NCI-H748 (cell line): ENCODE measurements at regions not wholly inside any gene's neighbourhood (a gene's known extent, or its start where the extent isn't known, plus 50 kb on each side); places are given as distances from the start of the nearest gene placed in this dataset.

Experiments used
- DNase-seq: peaks from one replicate; lab custom pipeline; 2025; ENCODE audit not compliant: unreplicated experiment; lab: John Stamatoyannopoulos, UW

DNA sequence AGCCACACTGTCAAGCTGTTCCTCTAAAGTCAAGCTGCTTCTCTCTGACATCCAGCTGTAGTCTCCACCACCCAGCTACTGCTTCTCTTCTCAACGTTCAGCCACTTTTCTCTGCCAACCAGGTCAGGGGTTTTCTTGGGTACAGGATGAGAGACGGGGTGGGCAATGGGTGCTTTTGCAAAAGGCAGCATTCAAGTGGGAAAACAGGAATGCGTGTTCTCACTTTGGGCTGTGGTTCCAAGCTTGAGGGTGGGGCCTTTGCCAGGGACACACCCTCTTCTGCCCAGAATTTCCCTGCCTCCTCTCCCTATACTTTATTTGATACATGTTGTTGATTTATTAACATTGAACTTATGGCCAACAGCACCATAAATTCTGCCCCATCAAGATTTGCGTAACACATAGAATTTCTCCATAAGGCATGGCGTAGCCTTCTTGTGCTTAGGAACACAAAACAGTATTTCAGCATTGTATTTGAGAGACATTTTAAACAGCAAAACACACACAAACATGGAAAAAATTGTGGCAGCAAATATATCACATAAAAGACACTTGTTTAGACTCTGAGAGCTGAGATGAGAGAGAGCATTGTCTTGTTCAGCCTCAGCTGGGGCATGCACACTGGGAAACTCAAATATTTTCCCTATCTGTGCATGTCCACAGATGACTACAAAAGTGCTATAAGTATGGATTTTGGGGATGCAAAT, 392.8 kb downstream of the SLITRK6 start:
- DNase-seq = no peak

DNA sequence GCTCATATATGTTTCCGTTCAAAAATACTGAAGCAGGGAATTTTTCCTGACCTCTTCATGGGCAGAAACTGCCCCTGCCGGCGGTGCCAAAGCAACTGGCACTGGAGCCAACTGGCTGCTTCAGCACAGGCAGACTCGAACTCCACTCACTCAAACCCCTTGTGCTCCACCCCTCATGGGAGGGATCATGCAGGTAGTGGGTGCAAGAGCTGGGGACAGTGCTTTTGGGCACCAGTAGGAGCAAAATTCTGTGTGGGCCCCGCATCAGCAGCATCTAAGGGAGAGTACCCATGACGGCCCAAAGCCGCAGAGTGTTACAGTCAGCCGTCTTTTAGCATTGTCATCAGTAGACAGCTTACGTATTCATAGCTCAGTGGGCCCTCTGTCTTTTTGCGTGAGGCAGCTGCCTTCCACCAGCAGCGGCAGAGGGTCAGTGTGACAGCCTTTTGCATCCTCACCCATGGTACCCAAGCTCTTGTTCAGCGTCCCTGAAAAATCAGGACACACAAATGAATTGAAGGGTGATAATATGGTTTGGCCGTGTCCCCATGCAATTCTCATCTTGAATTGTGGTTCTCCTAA, 393.8 kb downstream of the SLITRK6 start:
- no peak for DNase-seq

GRCh38 chr13:85386424-85386823, 412.8 kb downstream of the SLITRK6 start:
- DNase-seq = peak; percentile 91

DNA sequence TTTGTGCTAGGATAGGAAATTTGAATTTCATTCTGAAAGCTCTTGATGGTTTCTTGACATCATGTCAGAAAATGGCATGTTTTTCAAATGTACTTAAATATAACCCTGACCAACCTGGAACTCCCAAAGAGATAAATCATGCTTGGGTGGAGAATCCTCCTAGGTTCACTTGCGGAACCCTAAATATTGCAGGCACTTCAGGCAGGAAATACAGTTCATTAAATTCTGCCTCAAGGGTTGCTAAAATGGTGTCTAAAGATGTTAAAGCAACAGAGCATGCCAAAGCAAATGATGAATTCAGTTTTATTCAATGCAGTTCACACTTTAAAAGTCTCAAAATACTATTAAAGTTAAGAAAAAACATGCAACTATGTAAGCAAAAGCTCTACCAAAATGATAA, 415.9 kb downstream of the SLITRK6 start:
- no peak for DNase-seq

DNA sequence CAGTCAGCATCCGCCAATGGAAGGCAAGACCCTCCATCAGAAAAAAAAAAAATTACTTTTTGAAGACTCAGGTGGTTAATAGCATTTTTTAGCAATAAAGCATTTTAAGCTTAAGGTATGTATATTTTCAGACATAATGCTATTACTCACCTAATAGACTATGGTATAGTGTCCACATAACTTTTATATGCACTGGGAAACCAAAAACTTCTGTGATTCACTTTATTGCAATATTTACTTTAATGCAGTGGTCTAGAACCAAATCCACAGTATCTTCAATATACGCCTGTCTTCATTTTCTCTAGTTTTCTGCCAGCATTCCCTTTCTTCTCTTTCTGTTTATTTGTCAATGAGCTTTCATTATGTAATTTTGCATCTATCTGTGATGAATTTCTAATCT, 418.1 kb downstream of the SLITRK6 start:
- DNase-seq = no peak

DNA sequence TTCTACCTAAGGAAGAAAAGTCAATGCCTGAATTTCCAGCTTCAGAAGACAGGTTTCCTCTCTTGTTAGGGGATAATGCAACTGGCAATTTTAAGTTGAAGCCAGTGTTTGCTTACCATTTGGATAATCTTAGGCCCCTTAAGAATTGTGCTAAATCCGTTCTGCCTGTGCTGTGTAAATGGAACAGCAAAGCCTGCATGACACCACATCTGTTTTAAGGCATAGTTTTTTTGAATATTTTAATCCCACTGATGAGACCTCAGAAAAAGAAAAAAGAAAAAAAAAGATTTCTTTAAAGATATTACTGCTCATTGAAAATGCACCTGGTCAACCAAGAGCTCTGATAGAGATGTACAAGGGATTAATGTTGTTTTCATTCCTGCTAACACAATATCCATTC, 419.2 kb downstream of the SLITRK6 start:
- no peak for DNase-seq

DNA sequence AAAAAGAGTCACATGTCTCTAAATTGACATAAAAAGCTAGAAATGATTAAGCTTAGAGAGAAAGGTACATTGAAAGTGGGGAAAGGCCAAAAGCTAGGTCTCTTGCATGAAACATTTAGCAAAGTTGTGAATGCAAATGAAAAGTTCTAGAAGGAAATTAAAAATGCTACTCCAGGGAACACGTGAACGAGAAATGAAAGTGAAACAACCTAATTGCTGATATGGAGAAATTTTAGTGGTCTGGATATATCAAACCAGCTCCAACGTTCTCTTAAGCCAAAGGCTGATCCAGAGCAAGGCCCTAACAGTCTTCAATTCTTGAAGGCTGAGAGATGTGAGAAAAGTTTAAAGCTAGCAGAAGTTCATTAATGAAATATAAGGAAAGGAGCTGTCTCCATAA, 419.8 kb downstream of the SLITRK6 start:
- DNase-seq = no peak

GRCh38 chr13:85377783-85378182, 421.4 kb downstream of the SLITRK6 start:
- DNase-seq = no peak

- DNase-seq = no peak
Measured at GRCh38 chr13:85373322-85373721, 425.9 kb downstream of the SLITRK6 start.

DNA sequence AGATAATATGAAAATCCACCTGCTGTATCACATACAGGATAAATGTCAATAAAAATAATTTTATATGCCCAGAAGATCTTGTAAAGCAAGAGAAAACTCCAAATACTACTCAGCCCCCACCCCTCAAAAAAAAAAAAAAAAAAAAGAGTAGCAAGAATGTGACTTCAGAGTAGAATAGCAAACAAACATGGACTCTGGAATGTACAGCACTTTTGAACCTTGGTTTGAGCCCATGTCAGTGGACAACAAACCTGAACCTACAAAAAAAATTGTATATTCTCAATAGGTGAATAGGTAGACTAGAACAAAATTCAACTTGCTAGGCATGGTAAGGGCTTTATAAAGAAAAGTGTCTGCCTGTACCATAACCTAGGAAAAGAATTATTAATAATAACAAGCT, 428.0 kb downstream of the SLITRK6 start:
- no peak for DNase-seq

- no peak for DNase-seq
Measured at GRCh38 chr13:85368686-85369085, 430.5 kb downstream of the SLITRK6 start.

DNA sequence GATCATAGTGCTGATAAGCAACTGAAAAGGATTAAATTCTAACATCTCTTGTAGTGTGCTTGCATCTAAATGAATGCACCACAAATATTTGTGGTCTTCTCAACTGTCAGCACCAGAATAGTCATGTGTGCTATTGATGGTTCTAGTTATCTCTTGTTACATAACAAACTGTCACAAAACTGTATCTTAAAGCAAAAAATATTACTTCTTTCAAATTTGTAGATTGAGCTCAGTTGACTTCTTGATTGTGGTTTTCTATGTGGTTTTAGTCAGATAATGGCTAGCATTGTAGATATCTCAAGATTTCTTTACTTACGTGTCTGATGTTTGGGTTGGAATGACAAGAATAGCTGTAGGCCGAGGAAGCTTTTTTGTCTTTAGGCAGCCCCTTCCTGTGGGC, 431.3 kb downstream of the SLITRK6 start:
- DNase-seq = no peak

- no peak for DNase-seq
Measured at GRCh38 chr13:85366759-85367417, 432.3 kb downstream of the SLITRK6 start.

DNA sequence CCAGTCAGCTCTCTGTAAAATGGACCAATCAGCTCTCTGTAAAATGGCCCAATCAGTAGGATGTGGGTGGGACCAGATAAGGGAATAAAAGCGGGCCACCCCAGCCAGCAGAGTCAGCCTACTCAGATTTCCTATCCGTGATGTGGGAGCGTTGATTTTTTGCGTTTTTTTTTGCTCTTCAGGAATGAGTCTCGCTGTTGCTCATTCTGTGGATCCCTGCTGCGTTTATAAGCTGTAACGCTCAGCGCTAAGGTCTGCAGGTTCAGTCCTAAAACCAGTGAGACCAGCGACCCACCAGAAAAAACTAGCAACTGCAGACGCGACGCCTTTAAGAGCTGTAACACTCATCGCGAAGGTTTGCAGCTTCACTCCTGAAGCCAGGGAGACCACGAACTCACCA, 435.7 kb downstream of the SLITRK6 start:
- DNase-seq = no peak

GRCh38 chr13:85362980-85363379, 436.2 kb downstream of the SLITRK6 start:
- DNase-seq = no peak

DNA sequence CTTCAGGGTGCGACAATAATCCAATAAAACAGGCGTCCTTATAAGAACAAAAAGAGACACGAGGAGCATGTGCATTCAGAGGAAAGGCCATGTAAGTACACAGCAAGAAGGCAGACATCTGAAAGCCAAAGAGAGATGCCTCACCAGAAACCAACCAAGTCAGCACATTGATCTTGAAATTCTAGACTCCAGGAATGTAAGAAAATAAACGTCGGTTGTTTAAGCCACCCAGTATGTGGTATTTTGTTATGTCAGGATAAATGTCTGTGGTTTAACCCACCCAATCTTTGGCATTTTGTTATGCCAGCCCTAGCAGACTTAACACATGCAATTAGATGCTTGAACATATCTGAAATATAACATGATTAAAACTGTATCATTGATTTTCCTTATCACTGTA, 452.0 kb downstream of the SLITRK6 start:
- DNase-seq = no peak

GRCh38 chr13:85334187-85334586, 465.0 kb downstream of the SLITRK6 start:
- no peak for DNase-seq

DNA sequence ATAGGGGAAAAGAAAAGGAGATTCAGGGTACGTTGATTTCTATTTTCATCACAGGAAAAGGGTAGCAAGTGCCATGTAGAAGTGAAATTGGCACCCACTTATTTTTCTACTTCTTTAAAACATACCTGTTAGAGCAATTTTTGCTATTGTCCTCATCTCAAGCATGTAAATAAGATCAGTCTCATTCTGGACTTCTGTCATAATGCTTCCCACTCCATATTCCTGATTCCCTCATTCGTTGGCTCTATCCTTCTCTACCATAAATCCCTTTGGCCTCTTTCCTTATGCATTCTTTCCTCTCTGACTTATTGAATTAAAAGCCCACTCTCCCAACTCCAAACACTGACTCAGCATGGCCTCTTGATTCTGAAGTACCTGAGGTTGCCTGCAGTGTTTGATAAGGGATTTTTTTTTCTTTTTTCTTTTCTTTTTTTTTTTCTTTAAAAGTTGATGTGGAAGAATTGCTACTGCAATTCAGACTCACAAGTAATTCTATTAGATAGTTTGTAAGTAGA, 465.7 kb downstream of the SLITRK6 start:
- no peak for DNase-seq

GRCh38 chr13:85332615-85333014, 466.6 kb downstream of the SLITRK6 start:
- no peak for DNase-seq

- DNase-seq = no peak
Measured at GRCh38 chr13:85321734-85322133, 477.5 kb downstream of the SLITRK6 start.

DNA sequence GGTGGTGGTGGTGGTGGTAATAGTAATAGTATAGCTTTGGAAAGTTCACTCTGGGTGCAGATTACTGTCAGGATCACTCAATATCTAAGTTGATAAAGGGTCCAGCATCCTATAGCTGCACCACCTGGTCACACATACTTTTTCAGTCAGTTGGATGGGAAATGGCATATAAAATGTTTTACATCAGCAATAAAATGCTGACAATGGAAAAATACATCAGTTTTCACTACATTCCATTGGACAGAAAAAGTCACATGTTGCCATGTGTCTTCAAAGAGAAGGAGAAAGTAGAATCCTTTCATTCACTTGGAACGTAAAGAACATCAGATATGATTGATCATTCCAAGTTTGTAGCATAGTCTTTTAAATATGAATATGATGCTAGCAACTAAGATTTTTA, 481.4 kb downstream of the SLITRK6 start:
- no peak for DNase-seq

- DNase-seq = no peak
Measured at GRCh38 chr13:85316506-85317025, 482.7 kb downstream of the SLITRK6 start.
